ENCODE measurements at regions not wholly inside any gene's neighbourhood (a gene's known extent, or its start where the extent isn't known, plus 50 kb on each side); places are given as distances from the start of the nearest gene placed in this dataset.

DNA sequence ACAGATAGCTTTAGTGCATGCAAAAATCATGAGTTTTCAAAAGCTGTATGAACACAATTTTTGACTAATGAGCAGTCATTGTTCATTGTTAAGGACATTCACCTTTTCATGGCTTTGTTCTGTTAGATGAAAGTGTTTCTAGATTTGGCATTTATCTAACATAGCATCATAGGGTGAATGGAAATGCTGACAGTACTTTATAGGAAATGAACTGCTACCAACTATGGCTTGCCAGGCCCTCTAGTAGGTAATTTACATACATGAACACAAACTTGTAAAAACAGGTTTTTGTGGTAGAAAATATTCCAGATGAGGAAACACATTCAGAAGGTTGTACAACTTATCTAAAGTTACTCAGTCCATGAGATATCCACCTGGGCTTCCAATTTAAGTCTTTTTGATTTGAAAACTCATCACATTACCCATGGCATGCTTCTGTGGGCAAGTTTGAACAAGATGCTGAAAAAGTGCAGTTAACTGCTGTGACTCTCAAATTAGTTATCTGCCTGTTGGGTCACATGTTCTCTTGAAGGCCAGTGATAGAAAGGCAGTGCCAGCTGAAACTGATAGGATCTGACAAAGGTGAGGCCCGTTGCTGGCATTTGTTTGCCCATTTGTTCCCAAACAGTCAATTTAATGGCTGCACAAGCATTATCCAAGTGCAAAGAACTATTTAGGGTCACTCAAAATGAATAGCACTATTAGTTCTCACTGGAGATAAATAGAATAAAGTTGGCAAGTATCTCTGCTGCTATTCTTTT lies 399.1 kb downstream of the MAN2A1 start:
- Histone ChIP-seq H3K36me3 (ENCODE audit: control insufficient read depth in 2 of 2, extremely low read depth in 1 of 2, insufficient read depth in 2 of 2, low read length in 2 of 2) (no peaks in the 10 kb centered on the region), H3K9me1 (replicated peaks; ENCODE audit: control insufficient read depth, extremely low read depth, insufficient read depth, low read length) (no peaks in the 10 kb centered on the region), H3K79me2 (ENCODE audit: control insufficient read depth, insufficient read depth, low read length) (no peaks in the 10 kb centered on the region), H3K4me2 (ENCODE audit: insufficient read depth, low read length) (no peak overlapping the region), H3K4me3 (replicated peaks in 1 of 3; ENCODE audit: insufficient read depth in 1 of 3, low read depth in 1 of 3, low read length in 3 of 3) (no peak overlapping the region), H3K27ac (ENCODE audit: insufficient read depth, low read depth, low read length) (no peak overlapping the region), H4K20me1 (replicated peaks; ENCODE audit: control insufficient read depth, extremely low read depth, insufficient read depth, low read length) (no peaks in the 10 kb centered on the region), H3K27me3 (ENCODE audit: control insufficient read depth in 2 of 2, insufficient read depth in 2 of 2, low read length in 2 of 2) (no peaks in the 10 kb centered on the region), H3K9me3 (replicated peaks; ENCODE audit: control insufficient read depth, insufficient read depth, low read length) (no peaks in the 10 kb centered on the region), H2AFZ (ENCODE audit: low read depth, low read length) (no peak overlapping the region), H3K4me1 (ENCODE audit: control insufficient read depth, extremely low read depth, insufficient read depth, low read length) (no peaks in the 10 kb centered on the region), H3K9ac (replicated peaks; ENCODE audit: extremely low read depth, insufficient read depth, low read length) (no peak overlapping the region)
- ChIA-PET POLR2A (no interaction called here), CTCF (no interaction called here)
- intact Hi-C loops (cut with micrococcal nuclease): no loop called here
- DNase-seq (ENCODE audit: low read depth, low spot score): no peak
- BruUV-seq (replicated peaks): no TSS peak
- no peak for FAIRE-seq
- no peak for TF ChIP-seq POLR2AphosphoS5 (IDR thresholded peaks at IDR 0.05; ENCODE audit: insufficient read depth, low read depth, low read length)
- dilution Hi-C loops (cut with MboI; ENCODE audit: extremely low pct_ligation_motif_present, low sequenced_read_pairs): no loop called here

DNA sequence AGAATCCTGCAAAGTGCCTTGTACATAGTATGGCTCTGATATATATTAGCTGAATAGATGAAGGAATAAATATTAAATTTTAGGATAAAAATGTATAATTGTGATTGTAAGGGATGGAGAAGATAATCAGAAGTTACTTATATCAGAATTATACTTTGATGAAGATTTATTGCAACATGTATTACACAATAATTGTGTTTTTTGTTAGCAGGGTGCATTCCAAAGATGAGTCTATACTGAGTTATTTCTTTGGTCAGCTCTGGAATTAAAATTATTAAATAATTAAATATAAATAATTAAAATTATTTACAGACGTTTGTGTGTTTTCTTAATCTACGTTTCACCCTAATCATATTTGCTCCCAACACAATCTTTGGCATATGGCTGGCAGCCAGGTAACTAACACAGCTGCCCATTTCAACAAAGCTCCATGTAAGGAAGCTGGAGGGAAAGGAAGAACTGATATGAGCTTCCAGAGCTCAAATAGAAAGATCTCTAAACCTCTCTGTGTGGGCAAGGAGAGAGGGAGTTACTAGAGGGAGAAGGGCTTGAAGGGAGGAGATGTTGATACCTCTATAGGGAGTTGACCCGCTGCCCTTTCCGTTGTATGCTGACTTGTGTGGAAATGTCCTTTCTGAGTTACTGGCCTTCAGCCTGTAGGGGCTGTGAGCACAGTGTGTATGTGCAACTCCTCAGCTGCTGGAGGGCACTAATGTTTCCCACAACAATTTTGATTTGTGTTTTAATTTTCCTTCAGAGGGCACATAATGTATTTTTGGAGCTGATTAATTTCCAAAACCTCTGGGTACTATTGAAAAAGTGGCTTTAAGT lies 403.4 kb downstream of the MAN2A1 start:
- no peak overlapping the region for H3K4me2 ChIP-seq (ENCODE audit: insufficient read depth, low read length)
- H3K27ac ChIP-seq (ENCODE audit: insufficient read depth, low read depth, low read length): no peak overlapping the region
- no peaks in the 10 kb centered on the region for H3K4me1 ChIP-seq (ENCODE audit: control insufficient read depth, extremely low read depth, insufficient read depth, low read length)
- intact Hi-C loops (cut with micrococcal nuclease): no loop called here
- no peak for FAIRE-seq
- ChIA-PET POLR2A (no interaction called here), CTCF (no interaction called here)
- H3K27me3 ChIP-seq (ENCODE audit: control insufficient read depth in 2 of 2, insufficient read depth in 2 of 2, low read length in 2 of 2): no peaks in the 10 kb centered on the region
- H3K9ac ChIP-seq (replicated peaks; ENCODE audit: extremely low read depth, insufficient read depth, low read length): no peak overlapping the region
- no peaks in the 10 kb centered on the region for H3K36me3 ChIP-seq (ENCODE audit: control insufficient read depth in 2 of 2, extremely low read depth in 1 of 2, insufficient read depth in 2 of 2, low read length in 2 of 2)
- dilution Hi-C loops (cut with MboI; ENCODE audit: extremely low pct_ligation_motif_present, low sequenced_read_pairs): no loop called here
- BruUV-seq (replicated peaks): no TSS peak
- H3K9me1 ChIP-seq (replicated peaks; ENCODE audit: control insufficient read depth, extremely low read depth, insufficient read depth, low read length): no peaks in the 10 kb centered on the region
- no peaks in the 10 kb centered on the region for H3K79me2 ChIP-seq (ENCODE audit: control insufficient read depth, insufficient read depth, low read length)
- H3K9me3 ChIP-seq (replicated peaks; ENCODE audit: control insufficient read depth, insufficient read depth, low read length): no peaks in the 10 kb centered on the region
- TF ChIP-seq JUN (IDR thresholded peaks at IDR 0.05; ENCODE audit: borderline replicate concordance, insufficient read depth, insufficient read length, low read depth): no peak
- TF ChIP-seq, protein P1, sequence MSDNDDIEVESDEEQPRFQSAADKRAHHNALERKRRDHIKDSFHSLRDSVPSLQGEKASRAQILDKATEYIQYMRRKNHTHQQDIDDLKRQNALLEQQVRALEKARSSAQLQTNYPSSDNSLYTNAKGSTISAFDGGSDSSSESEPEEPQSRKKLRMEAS (IDR thresholded peaks at IDR 0.05; ENCODE audit: insufficient read depth, insufficient read length): no peak
- no peak for TF ChIP-seq MYC (IDR thresholded peaks at IDR 0.05; ENCODE audit: low read depth, low read length)
- TF ChIP-seq FOS (IDR thresholded peaks at IDR 0.05; ENCODE audit: borderline replicate concordance, insufficient read depth, low read length): no peak
- TF ChIP-seq POLR2AphosphoS5 (IDR thresholded peaks at IDR 0.05; ENCODE audit: insufficient read depth, low read depth, low read length): no peak
- TF ChIP-seq, protein P2, sequence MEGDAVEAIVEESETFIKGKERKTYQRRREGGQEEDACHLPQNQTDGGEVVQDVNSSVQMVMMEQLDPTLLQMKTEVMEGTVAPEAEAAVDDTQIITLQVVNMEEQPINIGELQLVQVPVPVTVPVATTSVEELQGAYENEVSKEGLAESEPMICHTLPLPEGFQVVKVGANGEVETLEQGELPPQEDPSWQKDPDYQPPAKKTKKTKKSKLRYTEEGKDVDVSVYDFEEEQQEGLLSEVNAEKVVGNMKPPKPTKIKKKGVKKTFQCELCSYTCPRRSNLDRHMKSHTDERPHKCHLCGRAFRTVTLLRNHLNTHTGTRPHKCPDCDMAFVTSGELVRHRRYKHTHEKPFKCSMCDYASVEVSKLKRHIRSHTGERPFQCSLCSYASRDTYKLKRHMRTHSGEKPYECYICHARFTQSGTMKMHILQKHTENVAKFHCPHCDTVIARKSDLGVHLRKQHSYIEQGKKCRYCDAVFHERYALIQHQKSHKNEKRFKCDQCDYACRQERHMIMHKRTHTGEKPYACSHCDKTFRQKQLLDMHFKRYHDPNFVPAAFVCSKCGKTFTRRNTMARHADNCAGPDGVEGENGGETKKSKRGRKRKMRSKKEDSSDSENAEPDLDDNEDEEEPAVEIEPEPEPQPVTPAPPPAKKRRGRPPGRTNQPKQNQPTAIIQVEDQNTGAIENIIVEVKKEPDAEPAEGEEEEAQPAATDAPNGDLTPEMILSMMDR (IDR thresholded peaks at IDR 0.05; ENCODE audit: extremely low read depth in 1 of 2, insufficient read depth in 1 of 2, low read depth in 1 of 2, low read length in 2 of 2): no peak
- TF ChIP-seq GATA2 (IDR thresholded peaks at IDR 0.05; ENCODE audit: insufficient read depth, insufficient read length, low read depth, low read length): no peak
- no peak for TF ChIP-seq EZH2 (IDR thresholded peaks at IDR 0.05; ENCODE audit: borderline replicate concordance, low read depth, low read length, severe bottlenecking)
- TF ChIP-seq POLR2A (IDR thresholded peaks at IDR 0.05; ENCODE audit: low read depth, low read length): no peak
- no peak for DNase-seq (ENCODE audit: low read depth, low spot score)
- no peak overlapping the region for H2AFZ ChIP-seq (ENCODE audit: low read depth, low read length)
- H4K20me1 ChIP-seq (replicated peaks; ENCODE audit: control insufficient read depth, extremely low read depth, insufficient read depth, low read length): no peaks in the 10 kb centered on the region
- H3K4me3 ChIP-seq (replicated peaks in 1 of 3; ENCODE audit: insufficient read depth in 1 of 3, low read depth in 1 of 3, low read length in 3 of 3): no peak overlapping the region

All from endothelial cell of umbilical vein (primary cell).